H9 (cell line): ENCODE measurements at regions not wholly inside any gene's neighbourhood (a gene's known extent, or its start where the extent isn't known, plus 50 kb on each side); places are given as distances from the start of the nearest gene placed in this dataset.

Experiments used
- DNase-seq: peaks from one replicate; pipeline ENCODE4 v3.0.0-alpha.2; 2017
- H2AFZ ChIP-seq: one replicate; pipeline ENCODE4 v1.6.1; 2013; ENCODE audit warnings: mild to moderate bottlenecking, low read length, control low read depth, moderate library complexity
- H2AK5ac ChIP-seq: 2 replicates; pipeline ENCODE4 v1.6.1; 2013; ENCODE audit warnings: low read length, control low read depth, mixed read lengths; ENCODE audit not compliant: insufficient read length
- H2BK120ac ChIP-seq: one replicate; pipeline ENCODE4 v1.6.1; 2013; ENCODE audit warnings: low read depth, mild to moderate bottlenecking, low read length, control low read depth, inconsistent platforms; ENCODE audit not compliant: poor library complexity, severe bottlenecking
- H2BK12ac ChIP-seq: 2 replicates; pipeline ENCODE4 v1.6.1; 2013; ENCODE audit warnings: low read length, control low read depth, mixed read lengths, low read depth; ENCODE audit not compliant: insufficient read length
- H2BK15ac ChIP-seq: 2 replicates; pipeline ENCODE4 v1.6.1; 2013; ENCODE audit warnings: low read depth, low read length, control low read depth
- H2BK20ac ChIP-seq: one replicate; pipeline ENCODE4 v1.6.1; 2013; ENCODE audit warnings: low read depth, mild to moderate bottlenecking, low read length, control low read depth, inconsistent platforms; ENCODE audit not compliant: poor library complexity, severe bottlenecking
- H2BK5ac ChIP-seq: 2 replicates; pipeline ENCODE4 v1.6.1; 2013; ENCODE audit warnings: low read length, control low read depth, mixed read lengths; ENCODE audit not compliant: insufficient read length
- H3K14ac ChIP-seq: 2 replicates; pipeline ENCODE4 v1.6.1; 2013; ENCODE audit warnings: low read length, control low read depth; ENCODE audit not compliant: insufficient read depth
- H3K18ac ChIP-seq: 2 replicates; pipeline ENCODE4 v1.6.1; 2013; ENCODE audit warnings: low read depth, mild to moderate bottlenecking, mixed read lengths, low read length, control low read depth; ENCODE audit not compliant: insufficient read length
- H3K23ac ChIP-seq: 2 replicates; pipeline ENCODE4 v1.6.1; 2013; ENCODE audit warnings: low read length, control low read depth, mixed read lengths, low read depth; ENCODE audit not compliant: insufficient read length
- H3K23me2 ChIP-seq: 2 replicates; pipeline ENCODE4 v1.6.1; 2013; ENCODE audit warnings: low read depth, mild to moderate bottlenecking, mixed read lengths, low read length, control low read depth; ENCODE audit not compliant: insufficient read length, poor library complexity, severe bottlenecking
- H3K27ac ChIP-seq: 2 replicates; pipeline ENCODE4 v1.5.1; 2013; ENCODE audit warnings: low read length, control low read depth, mixed read lengths, low read depth; ENCODE audit not compliant: insufficient read length
- H3K27me3 ChIP-seq: 2 replicates; pipeline ENCODE4 v1.6.1; 2013; ENCODE audit warnings: low read length, control low read depth, inconsistent platforms; ENCODE audit not compliant: insufficient read depth
- H3K4ac ChIP-seq: 2 replicates; pipeline ENCODE4 v1.6.1; 2013; ENCODE audit warnings: low read depth, mild to moderate bottlenecking, control low read depth, inconsistent platforms, low read length, moderate library complexity
- H3K4me1 ChIP-seq: 2 replicates; pipeline ENCODE4 v1.6.1; 2013; ENCODE audit warnings: low read length, control low read depth, inconsistent platforms; ENCODE audit not compliant: insufficient read depth
- H3K4me2 ChIP-seq: 2 replicates; pipeline ENCODE4 v1.6.1; 2013; ENCODE audit warnings: low read length, control low read depth, mixed read lengths; ENCODE audit not compliant: insufficient read length, insufficient read depth
- H3K56ac ChIP-seq: 2 replicates; pipeline ENCODE4 v1.6.1; 2013; ENCODE audit warnings: low read depth, mild to moderate bottlenecking, mixed read lengths, low read length, control low read depth; ENCODE audit not compliant: insufficient read length
- H3K79me1 ChIP-seq: 2 replicates; pipeline ENCODE4 v1.6.1; 2013; ENCODE audit warnings: low read depth, mild to moderate bottlenecking, moderate library complexity, low read length, control low read depth, inconsistent platforms; ENCODE audit not compliant: insufficient read depth, poor library complexity, severe bottlenecking
- H3K79me2 ChIP-seq: 2 replicates; pipeline ENCODE4 v1.6.1; 2013; ENCODE audit warnings: low read length, control low read depth, inconsistent platforms; ENCODE audit not compliant: insufficient read depth
- H3K9ac ChIP-seq: 2 replicates; pipeline ENCODE4 v1.6.1; 2013; ENCODE audit warnings: low read length, control low read depth, mixed read lengths; ENCODE audit not compliant: insufficient read length; ENCODE audit errors: extremely low read depth
- H3K9me3 ChIP-seq: one replicate; pipeline ENCODE4 v1.6.1; 2013; ENCODE audit warnings: low read depth, low read length, inconsistent platforms; ENCODE audit not compliant: control insufficient read depth
- H3T11ph ChIP-seq: one replicate; pipeline ENCODE4 v1.6.1; 2013; ENCODE audit warnings: mild to moderate bottlenecking, low read length, control low read depth, inconsistent platforms
- H4K20me1 ChIP-seq: one replicate; pipeline ENCODE4 v1.6.1; 2013; ENCODE audit not compliant: control insufficient read depth, insufficient read length, insufficient read depth
- H4K5ac ChIP-seq: 2 replicates; pipeline ENCODE4 v1.6.1; 2013; ENCODE audit warnings: low read depth, mild to moderate bottlenecking, mixed read lengths, low read length, control low read depth; ENCODE audit not compliant: insufficient read length
- H4K8ac ChIP-seq: replicated peaks from 2 replicates; pipeline ENCODE4 v1.6.1; 2013; ENCODE audit warnings: low read length, control low read depth, mixed read lengths, low read depth; ENCODE audit not compliant: insufficient read length
- H4K91ac ChIP-seq: 2 replicates; pipeline ENCODE4 v1.6.1; 2013; ENCODE audit warnings: low read depth, mild to moderate bottlenecking, moderate library complexity, mixed read lengths, low read length, control low read depth; ENCODE audit not compliant: insufficient read length
- H3K27ac Mint-ChIP-seq, 3 experiments: 2 replicates in 2 of 3; 3 replicates in 1 of 3; pipeline ENCODE4 v1.8.0; 2020 to 2021; ENCODE audit warnings: mixed read lengths in 3 of 3, mild to moderate bottlenecking in 1 of 3, moderate library complexity in 1 of 3
- H3K27me3 Mint-ChIP-seq: 2 replicates; pipeline ENCODE4 v1.8.0; 2021; ENCODE audit warnings: low read depth, mild to moderate bottlenecking, moderate library complexity, mixed read lengths
- H3K36me3 Mint-ChIP-seq, 3 experiments: 2 replicates in 2 of 3; 3 replicates in 1 of 3; pipeline ENCODE4 v1.8.0; 2020 to 2021; ENCODE audit warnings: low read depth in 3 of 3, mixed read lengths in 3 of 3; ENCODE audit not compliant: insufficient read depth in 1 of 3
- H3K4me1 Mint-ChIP-seq, 2 experiments: 2 replicates each; pipeline ENCODE4 v1.8.0; 2020; ENCODE audit warnings: mixed read lengths in 2 of 2
- H3K4me3 Mint-ChIP-seq, 2 experiments: 2 replicates in 1 of 2; 3 replicates in 1 of 2; pipeline ENCODE4 v1.8.0; 2020 to 2021; ENCODE audit warnings: mild to moderate bottlenecking in 2 of 2, mixed read lengths in 2 of 2, moderate library complexity in 1 of 2
- H3K9me3 Mint-ChIP-seq, 2 experiments: 2 replicates in 1 of 2; 3 replicates in 1 of 2; pipeline ENCODE4 v1.8.0; 2020; ENCODE audit warnings: mild to moderate bottlenecking in 2 of 2, mixed read lengths in 2 of 2, moderate library complexity in 1 of 2
- WGBS: extraction: QIAGEN DNeasy Blood & Tissue Kit; methylation state at CpG from one replicate; pipeline ENCODE4 v1.1.7; 2013; ENCODE audit warnings: missing lambda C conversion rate, low lambda C conversion rate, mixed read lengths; ENCODE audit not compliant: insufficient read length; ENCODE audit errors: extremely low coverage; 5-methylcytosine and 5-hydroxymethylcytosine counted together
- TF ChIP-seq, protein P1 (sequence below): fragments of 200-600 bp; sonication (generic); conservative IDR thresholded peaks from 3 replicates; pipeline ENCODE4 v1.8.0; 2021; ENCODE audit warnings: antibody characterized with exemption, mild to moderate bottlenecking

GRCh38 chr10:114723991-114724715 lies 66.1 kb upstream of the ABLIM1 start:
- H3K4me2 ChIP-seq: no peak overlapping the region
- no peaks in the 10 kb centered on the region for H3K27me3 ChIP-seq
- H3K27ac ChIP-seq: no peak overlapping the region
- H4K20me1 ChIP-seq: no peaks in the 10 kb centered on the region
- H3T11ph ChIP-seq: no peak overlapping the region
- no peak overlapping the region for H4K91ac ChIP-seq
- H2BK20ac ChIP-seq: no peak overlapping the region
- no peak overlapping the region for H3K14ac ChIP-seq
- Mint-ChIP-seq H3K27ac (no peak overlapping the region; a peak in 1 of 7 replicates), H3K9me3 (peaks cover 0 to 5% of the 10 kb centered on the region in 2 experiments; a peak in 1 of 5 replicates), H3K27me3 (no peaks in the 10 kb centered on the region), H3K4me1 (peaks cover 5 to 6% of the 10 kb centered on the region in 2 experiments; a peak in 2 of 4 replicates), H3K4me3 (no peak overlapping the region), H3K36me3 (no peaks in the 10 kb centered on the region)
- TF ChIP-seq, protein P1, sequence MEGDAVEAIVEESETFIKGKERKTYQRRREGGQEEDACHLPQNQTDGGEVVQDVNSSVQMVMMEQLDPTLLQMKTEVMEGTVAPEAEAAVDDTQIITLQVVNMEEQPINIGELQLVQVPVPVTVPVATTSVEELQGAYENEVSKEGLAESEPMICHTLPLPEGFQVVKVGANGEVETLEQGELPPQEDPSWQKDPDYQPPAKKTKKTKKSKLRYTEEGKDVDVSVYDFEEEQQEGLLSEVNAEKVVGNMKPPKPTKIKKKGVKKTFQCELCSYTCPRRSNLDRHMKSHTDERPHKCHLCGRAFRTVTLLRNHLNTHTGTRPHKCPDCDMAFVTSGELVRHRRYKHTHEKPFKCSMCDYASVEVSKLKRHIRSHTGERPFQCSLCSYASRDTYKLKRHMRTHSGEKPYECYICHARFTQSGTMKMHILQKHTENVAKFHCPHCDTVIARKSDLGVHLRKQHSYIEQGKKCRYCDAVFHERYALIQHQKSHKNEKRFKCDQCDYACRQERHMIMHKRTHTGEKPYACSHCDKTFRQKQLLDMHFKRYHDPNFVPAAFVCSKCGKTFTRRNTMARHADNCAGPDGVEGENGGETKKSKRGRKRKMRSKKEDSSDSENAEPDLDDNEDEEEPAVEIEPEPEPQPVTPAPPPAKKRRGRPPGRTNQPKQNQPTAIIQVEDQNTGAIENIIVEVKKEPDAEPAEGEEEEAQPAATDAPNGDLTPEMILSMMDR: no peak
- H4K8ac ChIP-seq: no peak overlapping the region
- no peak overlapping the region for H4K5ac ChIP-seq
- no peak overlapping the region for H3K18ac ChIP-seq
- DNase-seq: no peak
- no peaks in the 10 kb centered on the region; the same call in 1 of the 2 replicates for H3K4me1 ChIP-seq
- no peaks in the 10 kb centered on the region for H3K23me2 ChIP-seq
- H2AFZ ChIP-seq: no peak overlapping the region
- no CpG with 5 or more reads among the region's 3 CpGs for WGBS
- no peak overlapping the region for H3K56ac ChIP-seq
- no peak overlapping the region for H3K23ac ChIP-seq
- no peak overlapping the region for H2BK12ac ChIP-seq
- H2AK5ac ChIP-seq: no peak overlapping the region
- H2BK15ac ChIP-seq: no peak overlapping the region
- H3K9me3 ChIP-seq: no peaks in the 10 kb centered on the region
- no peaks in the 10 kb centered on the region for H3K79me2 ChIP-seq
- H2BK5ac ChIP-seq: no peak overlapping the region
- no peak overlapping the region for H2BK120ac ChIP-seq
- no peak overlapping the region for H3K9ac ChIP-seq
- no peak overlapping the region for H3K4ac ChIP-seq
- no peaks in the 10 kb centered on the region for H3K79me1 ChIP-seq
